GM12878 (cell line): ENCODE measurements at regions not wholly inside any gene's neighbourhood (a gene's known extent, or its start where the extent isn't known, plus 50 kb on each side); places are given as distances from the start of the nearest gene placed in this dataset.

Experiments used
- ATAC-seq: fragments of 200-7000 bp; cut with Tn5 transposase; 3 replicates; pipeline ENCODE4 v1.9.1; 2020; ENCODE audit warnings: mild to moderate bottlenecking, moderate library complexity
- BruUV-seq: library from RNA; stranded (reverse); fragments of 400-500 nt; replicated peaks from 2 replicates; lab custom pipeline; 2021; lab: Mats Ljungman, UMichigan
- CTCF ChIA-PET: fragments of 300-600 bp; sonication (Branson Sonifier 250); formaldehyde crosslinking; extraction: SDS; loops from one replicate; lab custom pipeline; 2021; ENCODE audit warnings: inconsistent platforms; lab: Yijun Ruan, JAX
- POLR2A ChIA-PET: fragments of 350-600 bp; formaldehyde crosslinking; extraction: SDS; loops from one replicate; lab custom pipeline; 2021; ENCODE audit warnings: inconsistent platforms; lab: Charles Lee
- RAD21 ChIA-PET: fragments of 300-600 bp; sonication (Branson Sonifier 250); formaldehyde crosslinking; loops from one replicate; lab custom pipeline; 2023; ENCODE audit warnings: antibody characterized with exemption; ENCODE audit not compliant: unreplicated experiment; lab: Charles Lee
- SMC1A ChIA-PET: fragments of 300-600 bp; sonication (Branson Sonifier 250); formaldehyde crosslinking; loops from one replicate; lab custom pipeline; 2023; ENCODE audit not compliant: unreplicated experiment, uncharacterized antibody; lab: Charles Lee
- DNase-seq: peaks from one replicate; pipeline ENCODE4 v3.0.0-alpha.2; 2011; ENCODE audit warnings: low read depth, low spot score
- FAIRE-seq: peaks from 3 replicates; lab custom pipeline; 2011; peaks lifted over from hg19 to GRCh38; lab: Jason Lieb, UNC
- H2AFZ ChIP-seq: 2 replicates; pipeline ENCODE4 v1.6.0; 2011; ENCODE audit warnings: low read depth, low read length, control low read depth; ENCODE audit not compliant: control insufficient read depth
- H3K27ac ChIP-seq: 2 replicates; pipeline ENCODE4 v1.5.1; 2011; ENCODE audit warnings: control low read depth; ENCODE audit not compliant: control insufficient read depth, insufficient read depth
- H3K27me3 ChIP-seq, 2 experiments: replicated peaks in 1 of 2; 2 replicates each; pipeline versions ENCODE4 v1.6.0 to v1.6.1; 2011; ENCODE audit warnings: low read length in 1 of 2; ENCODE audit not compliant: control insufficient read depth in 2 of 2, insufficient read depth in 2 of 2
- H3K36me3 ChIP-seq, 2 experiments: 2 replicates each; pipeline ENCODE4 v1.5.1; 2011; ENCODE audit warnings: low read length in 1 of 2; ENCODE audit not compliant: control insufficient read depth in 2 of 2, insufficient read depth in 2 of 2
- H3K4me1 ChIP-seq: 2 replicates; pipeline ENCODE4 v1.6.1; 2011; ENCODE audit warnings: mild to moderate bottlenecking, low read length, moderate library complexity, mixed read lengths; ENCODE audit not compliant: control insufficient read depth, insufficient read depth
- H3K4me2 ChIP-seq: 2 replicates; pipeline ENCODE4 v1.6.0; 2011; ENCODE audit warnings: control low read depth; ENCODE audit not compliant: control insufficient read depth, insufficient read depth
- H3K4me3 ChIP-seq: fragments of 200-600 bp; sonication (generic); 2 replicates; pipeline ENCODE4 v1.5.1; 2016
- H3K79me2 ChIP-seq: 2 replicates; pipeline ENCODE4 v1.6.0; 2011; ENCODE audit warnings: low read length; ENCODE audit not compliant: control insufficient read depth, insufficient read depth
- H3K9ac ChIP-seq: 2 replicates; pipeline ENCODE4 v1.8.0; 2011; ENCODE audit warnings: low read length, control low read depth, mixed read lengths; ENCODE audit not compliant: control insufficient read depth, insufficient read depth
- H3K9me3 ChIP-seq: replicated peaks from 3 replicates; pipeline ENCODE4 v1.5.1; 2011; ENCODE audit warnings: mild to moderate bottlenecking, low read length; ENCODE audit not compliant: control insufficient read depth, insufficient read depth
- H4K20me1 ChIP-seq: 2 replicates; pipeline ENCODE4 v1.6.0; 2011; ENCODE audit not compliant: control insufficient read depth, insufficient read depth
- ATF2 ChIP-seq: IDR thresholded peaks from 2 replicates; pipeline ENCODE4 v1.6.1; 2012; ENCODE audit warnings: low read length, inconsistent platforms
- CBX3 ChIP-seq: fragments of 200-600 bp; sonication (generic); IDR thresholded peaks from 2 replicates; pipeline ENCODE4 v1.6.1; 2016; ENCODE audit warnings: low read depth, borderline replicate concordance
- CTCF ChIP-seq, 3 experiments: IDR thresholded peaks in 2 of 3; conservative IDR thresholded peaks in 1 of 3; 2 replicates each; pipeline ENCODE4 v1.5.1; 2011; ENCODE audit warnings: low read depth in 3 of 3, low read length in 3 of 3, mild to moderate bottlenecking in 3 of 3, control low read depth in 2 of 3, moderate library complexity in 2 of 3, inconsistent platforms in 1 of 3, mixed read lengths in 1 of 3; ENCODE audit not compliant: control insufficient read depth in 2 of 3, insufficient read depth in 1 of 3; ENCODE audit errors: extremely low read depth in 1 of 3
- MYB ChIP-seq: fragments of 150-350 bp; IDR thresholded peaks from 2 replicates; pipeline ENCODE4 v1.6.1; 2014; ENCODE audit warnings: mild to moderate bottlenecking, low read depth, low read length, borderline replicate concordance
- PBX3 ChIP-seq: IDR thresholded peaks from 2 replicates; pipeline ENCODE4 v1.6.1; 2011; ENCODE audit warnings: mild to moderate bottlenecking, low read depth, low read length, moderate library complexity; ENCODE audit not compliant: insufficient replicate concordance
- PRDM15 ChIP-seq: fragments of 450-650 bp; formaldehyde crosslinking; IDR thresholded peaks from 2 replicates; pipeline ENCODE4 v1.4.0; 2020; ENCODE audit warnings: mild to moderate bottlenecking, moderate library complexity
- RB1 ChIP-seq: fragments of 450-650 bp; formaldehyde crosslinking; IDR thresholded peaks from 2 replicates; pipeline ENCODE4 v1.6.1; 2017; ENCODE audit warnings: mild to moderate bottlenecking, borderline replicate concordance
- SMARCA5 ChIP-seq: fragments of 450-650 bp; IDR thresholded peaks from 2 replicates; pipeline ENCODE4 v1.6.1; 2017; ENCODE audit warnings: mild to moderate bottlenecking
- WRNIP1 ChIP-seq: IDR thresholded peaks from 2 replicates; pipeline ENCODE4 v1.6.1; 2011; ENCODE audit warnings: low read depth, low read length, improper control_type of control experiment, borderline replicate concordance
- ZBTB40 ChIP-seq: fragments of 450-650 bp; IDR thresholded peaks from 2 replicates; pipeline ENCODE4 v1.6.1; 2016; ENCODE audit warnings: mild to moderate bottlenecking, moderate library complexity, borderline replicate concordance
- WGBS: methylation state at CpG from one replicate; pipeline ENCODE4 v1.1.6; 2016; ENCODE audit warnings: low lambda C conversion rate; ENCODE audit not compliant: insufficient replicate concordance, insufficient coverage; ENCODE audit errors: missing lambda C conversion rate; 5-methylcytosine and 5-hydroxymethylcytosine counted together
- in situ Hi-C: fragments of 300-500 bp; cut with MboI; formaldehyde crosslinking; loops from 9 replicates; pipeline ENCODE4 v1.14.3; 2018; ENCODE audit warnings: mixed read lengths
- intact Hi-C: fragments of 100-400 bp; cut with micrococcal nuclease; formaldehyde crosslinking; loops from one replicate; pipeline ENCODE4 v1.14.2; 2022; ENCODE audit not compliant: unreplicated experiment

GRCh38 chr13:44780591-44781280 is 204.6 kb upstream of the TSC22D1 start:
- CTCF ChIA-PET, result no interaction called here
- no peak overlapping the region for H3K4me3 ChIP-seq
- POLR2A ChIA-PET, result no interaction called here
- H3K4me1 ChIP-seq, result no peaks in the 10 kb centered on the region
- no TSS peak for BruUV-seq
- H3K27ac ChIP-seq, result no peak overlapping the region
- intact Hi-C loops, result no loop called here
- in situ Hi-C loops, result no loop called here
- H3K9me3 ChIP-seq, result no peaks in the 10 kb centered on the region
- H3K79me2 ChIP-seq, result no peaks in the 10 kb centered on the region
- no peak overlapping the region for H3K9ac ChIP-seq
- no peak overlapping the region for H3K4me2 ChIP-seq
- DNase-seq (no peak), FAIRE-seq (no peak), ATAC-seq (no peak)
- RAD21 ChIA-PET, result no interaction called here
- whole genome bisulfite sequencing, result 70% methylated on average over 10 of the region's 10 CpGs
- no peaks in the 10 kb centered on the region for H4K20me1 ChIP-seq
- H3K36me3 ChIP-seq, result no peaks in the 10 kb centered on the region
- H2AFZ ChIP-seq, result no peak overlapping the region
- SMC1A ChIA-PET, result no interaction called here
- no peaks in the 10 kb centered on the region for H3K27me3 ChIP-seq
- no peak for TF ChIP-seq PBX3
- TF ChIP-seq ZBTB40, result no peak
- TF ChIP-seq CTCF (IDR thresholded peaks at IDR 0.05 in 2 of 3, conservative IDR thresholded peaks at IDR 0.05 in 1 of 3; ENCODE audit: control insufficient read depth in 2 of 3, extremely low read depth in 1 of 3, insufficient read depth in 1 of 3, low read depth in 3 of 3, low read length in 3 of 3), result no peak
- TF ChIP-seq CBX3, result no peak
- no peak for TF ChIP-seq SMARCA5
- TF ChIP-seq RB1, result no peak
- no peak for TF ChIP-seq ATF2
- no peak for TF ChIP-seq WRNIP1
- TF ChIP-seq PRDM15 (CRISPR knock-in tag), result no peak
- no peak for TF ChIP-seq MYB
